ENCODE measurements at regions not wholly inside any gene's neighbourhood (a gene's known extent, or its start where the extent isn't known, plus 50 kb on each side); places are given as distances from the start of the nearest gene placed in this dataset.

DNA sequence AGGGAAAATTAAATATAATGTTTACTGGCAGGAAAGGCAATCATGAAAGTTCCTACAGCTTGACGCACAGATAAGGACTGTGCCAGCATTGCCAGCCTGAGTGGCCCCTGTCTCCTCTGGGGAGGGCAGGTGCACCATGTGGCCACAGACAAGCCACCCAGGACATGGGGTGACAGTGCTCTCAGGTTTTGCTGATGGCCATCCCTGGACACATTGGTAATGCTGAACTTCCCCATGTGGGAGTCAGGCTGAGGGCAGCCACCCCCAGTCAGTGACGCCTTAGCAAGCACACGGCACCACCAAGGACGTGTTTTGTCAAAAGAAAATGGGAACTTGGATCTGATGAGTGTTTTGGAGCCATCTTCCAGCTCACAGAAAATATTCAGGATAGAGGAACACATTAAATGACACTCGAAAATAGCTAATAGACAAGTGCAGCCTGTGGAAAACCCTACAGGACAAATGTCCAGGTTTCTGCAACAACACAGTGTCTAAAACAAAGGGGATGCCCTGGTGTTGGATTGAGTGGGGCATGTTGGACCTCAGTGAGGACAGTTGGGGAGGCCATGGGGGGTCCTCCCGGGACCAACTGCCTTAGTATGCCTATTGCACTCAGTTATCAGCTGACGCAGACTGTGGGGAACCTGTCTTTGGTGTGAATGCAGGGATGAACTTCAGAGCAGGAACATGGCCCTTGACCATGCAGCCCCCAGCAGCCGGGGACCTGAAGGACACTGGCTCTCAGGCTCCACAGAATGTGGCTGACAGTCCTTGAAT is 1450.5 kb downstream of the BRD1 start:
- DNase-seq, result no peak

DNA sequence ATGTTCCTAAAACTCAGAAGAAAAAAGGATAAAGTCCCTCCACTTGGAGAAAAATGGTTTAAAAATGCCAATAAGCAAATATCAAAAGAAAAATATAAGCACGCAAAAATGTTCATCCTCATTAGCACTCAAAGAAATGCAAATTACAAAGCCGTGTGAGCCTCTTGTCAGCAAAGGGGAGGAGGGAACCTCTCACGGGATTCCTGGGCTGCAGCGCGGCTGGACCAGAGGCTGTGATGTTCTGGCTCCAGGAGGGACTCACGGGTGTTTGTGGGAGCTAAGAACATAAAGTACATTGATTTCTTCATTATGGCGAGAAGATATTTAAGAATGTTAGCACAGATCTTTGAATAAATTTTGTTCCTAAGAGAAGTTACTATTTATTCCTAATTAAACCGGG is 1451.2 kb downstream of the BRD1 start:
- no peak for DNase-seq

DNA sequence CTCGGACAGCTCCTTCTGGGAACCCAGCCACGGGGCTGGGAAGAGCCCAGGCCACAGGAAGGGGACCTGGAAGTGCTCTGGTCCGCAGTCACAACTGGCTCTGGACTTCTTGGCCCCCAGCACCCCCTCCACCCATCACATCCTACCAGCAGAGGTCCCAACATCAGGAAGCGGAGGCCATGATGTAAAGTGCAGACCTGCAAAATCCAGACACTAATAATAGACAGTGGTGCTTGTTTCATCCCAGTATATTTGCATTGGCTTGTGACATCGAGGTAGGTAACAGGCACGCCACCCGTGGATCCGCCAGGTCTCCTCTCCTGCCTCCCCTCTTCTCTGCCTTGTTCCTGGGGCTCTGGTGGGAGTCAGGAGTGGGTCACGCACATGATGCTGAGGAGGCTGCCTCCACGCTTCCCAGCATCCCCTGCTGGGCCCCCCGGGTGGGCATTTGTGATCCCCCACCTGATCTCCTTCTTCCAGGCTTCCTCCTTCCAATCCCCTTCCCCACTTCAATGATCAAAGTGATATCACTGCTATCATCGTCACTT is 1454.0 kb downstream of the BRD1 start:
- no peak for DNase-seq

DNA sequence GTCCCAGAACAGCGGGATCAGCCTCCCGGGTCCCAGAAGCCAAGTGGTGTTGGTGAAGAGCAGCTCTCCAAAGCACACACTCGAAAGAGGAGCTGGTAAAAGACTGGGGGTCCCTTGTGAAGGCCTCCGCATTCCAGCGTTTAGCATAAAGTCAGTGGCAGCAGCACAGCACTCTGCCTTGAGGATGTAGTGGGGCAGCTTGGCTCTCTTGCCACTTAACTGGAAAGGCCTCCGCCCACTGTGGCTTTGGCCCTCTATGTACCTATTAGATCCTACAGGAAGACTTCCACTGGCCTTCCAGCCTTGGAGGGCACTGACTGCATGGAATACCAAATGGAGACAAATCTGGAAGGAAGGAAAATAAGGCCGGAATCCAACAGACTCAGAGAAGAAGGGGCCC is 1455.3 kb downstream of the BRD1 start:
- no peak for DNase-seq

DNA sequence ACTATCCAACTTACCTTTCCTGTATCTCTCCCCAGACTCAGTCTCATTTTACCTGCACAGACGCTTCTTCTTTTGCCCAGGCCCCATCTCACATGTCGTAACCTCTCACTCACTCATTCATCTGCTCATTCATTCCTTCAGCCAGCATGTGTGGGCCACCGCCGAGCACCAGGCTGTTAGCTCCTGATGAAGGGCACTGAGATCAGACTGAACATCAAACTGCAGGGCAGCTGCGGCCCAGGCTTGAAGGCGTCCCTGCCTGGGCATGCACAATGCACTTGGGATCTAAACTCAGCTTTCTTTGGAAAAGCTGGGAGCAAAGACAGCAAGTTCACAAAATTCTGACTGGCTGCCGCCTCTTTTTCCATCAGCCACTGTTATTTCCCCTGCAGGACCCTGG is 1456.3 kb downstream of the BRD1 start:
- no peak for DNase-seq

DNA sequence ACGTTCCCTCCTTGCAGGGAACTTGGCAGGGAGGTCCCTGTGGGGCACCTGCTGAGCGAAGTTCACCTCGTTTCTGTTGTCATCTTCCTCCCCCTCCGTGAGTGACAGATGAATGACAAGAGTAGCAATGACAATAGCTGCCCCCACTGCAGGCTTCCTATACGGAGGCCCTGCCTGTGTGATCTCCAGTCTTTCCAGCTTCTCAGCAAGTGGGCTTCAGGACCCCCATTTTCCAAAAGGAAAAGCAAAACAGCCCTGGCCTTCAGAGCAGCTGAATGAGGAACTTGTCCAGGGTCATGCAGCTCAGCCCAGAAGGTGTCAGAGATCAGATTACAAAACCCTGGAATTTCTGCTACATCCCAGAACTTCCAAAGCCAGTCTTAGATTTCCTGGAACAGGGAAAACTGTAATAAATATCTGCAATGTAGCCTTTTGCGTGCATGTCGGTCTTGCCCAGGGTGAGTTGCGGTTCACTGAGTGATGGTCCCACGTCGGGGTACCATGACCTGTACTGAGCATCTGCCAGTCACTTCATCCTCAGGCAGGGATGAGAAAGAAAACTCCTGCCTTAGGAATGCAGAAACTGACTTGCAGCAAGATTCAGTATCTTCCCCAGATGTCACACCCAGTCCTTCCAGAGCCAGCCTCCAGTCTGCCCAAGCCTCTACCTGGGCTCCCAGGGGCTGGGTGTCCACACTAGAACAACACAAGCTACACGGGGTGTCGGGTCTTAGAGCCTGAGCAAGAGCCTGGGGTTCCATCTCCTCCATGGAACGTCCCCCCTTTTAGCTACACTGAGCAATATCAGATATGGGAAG is 1457.0 kb downstream of the BRD1 start:
- DNase-seq, result no peak

DNA sequence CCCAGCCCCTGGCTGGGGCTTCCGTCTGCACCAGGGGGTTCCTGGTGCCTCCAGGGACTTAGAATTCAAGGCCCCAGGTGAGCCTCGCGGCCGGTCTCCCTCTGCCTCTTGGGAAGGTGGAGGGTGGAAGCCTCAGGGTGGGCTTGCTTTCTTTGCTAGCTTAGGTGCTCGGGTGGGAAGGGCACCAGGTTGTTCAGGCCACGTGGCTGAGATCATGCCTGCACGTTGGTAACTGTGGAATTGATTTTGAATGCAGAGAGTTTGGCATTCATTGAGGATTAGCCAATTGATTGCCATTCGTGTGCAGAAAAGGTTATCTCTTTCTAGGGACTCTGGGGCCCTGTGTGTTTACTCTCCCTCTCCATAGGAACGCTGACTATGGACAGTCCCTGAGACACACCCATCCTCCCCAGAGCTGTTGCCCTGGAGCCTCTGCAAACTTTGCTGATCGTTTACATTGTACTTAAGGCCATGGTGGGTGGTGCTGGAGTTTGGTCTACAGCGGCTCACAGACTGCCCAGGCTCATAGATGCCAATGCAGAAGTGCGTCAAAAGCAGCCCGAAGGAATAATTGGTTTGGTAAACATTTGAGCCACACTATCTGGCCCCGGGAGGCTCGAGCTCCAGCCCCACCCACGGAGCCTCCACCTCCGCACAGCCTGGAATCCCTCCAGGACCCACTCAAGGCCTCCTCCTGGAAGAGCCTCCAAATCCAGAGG is 1457.7 kb downstream of the BRD1 start:
- DNase-seq, result no peak

DNA sequence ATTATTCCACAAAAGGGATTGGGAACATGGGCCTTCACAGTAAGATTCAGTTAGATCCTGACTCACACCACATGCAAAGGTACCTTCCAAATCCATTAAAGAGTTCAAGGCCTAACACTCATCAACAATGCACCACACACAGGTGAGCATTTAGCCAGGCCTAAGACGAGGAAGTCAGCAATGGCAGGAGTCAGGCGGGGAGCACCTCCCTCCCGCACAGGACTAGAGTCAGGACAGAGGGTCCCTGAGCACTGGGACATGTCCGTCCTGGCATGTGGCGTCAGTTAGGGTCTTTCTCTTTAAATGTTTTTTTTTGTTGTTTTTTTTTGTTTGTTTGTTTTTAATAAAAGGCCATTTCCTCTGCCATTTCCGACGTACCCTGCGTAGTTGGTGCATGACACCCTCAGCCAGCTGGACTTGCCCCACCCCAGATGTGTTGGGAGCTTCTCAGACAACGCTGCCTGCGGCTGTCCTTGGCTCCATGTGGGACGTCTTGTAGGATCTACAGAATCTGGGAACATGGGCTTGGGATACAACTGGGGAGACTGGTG is 1458.6 kb downstream of the BRD1 start:
- no peak for DNase-seq

DNA sequence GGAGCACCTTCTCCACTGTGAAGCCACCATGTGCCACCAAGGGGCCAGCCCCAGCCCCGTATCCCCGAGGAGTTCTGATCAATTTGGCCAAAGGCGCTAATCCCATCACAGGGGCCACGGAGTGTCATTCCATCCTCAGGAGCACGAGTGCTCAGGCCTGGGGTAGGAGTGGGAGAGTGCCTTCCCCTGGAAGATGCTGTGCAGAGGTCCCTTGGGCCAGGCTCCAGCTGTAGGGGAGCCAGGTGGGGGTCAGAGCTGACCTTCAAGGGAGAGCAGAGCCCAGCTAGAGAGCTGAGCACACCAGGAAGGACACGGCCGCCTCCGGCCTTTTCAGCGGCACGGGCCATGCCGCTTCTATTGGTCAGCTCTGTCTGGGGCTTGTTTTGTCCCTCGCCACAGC is 1459.9 kb downstream of the BRD1 start:
- DNase-seq, result no peak

DNA sequence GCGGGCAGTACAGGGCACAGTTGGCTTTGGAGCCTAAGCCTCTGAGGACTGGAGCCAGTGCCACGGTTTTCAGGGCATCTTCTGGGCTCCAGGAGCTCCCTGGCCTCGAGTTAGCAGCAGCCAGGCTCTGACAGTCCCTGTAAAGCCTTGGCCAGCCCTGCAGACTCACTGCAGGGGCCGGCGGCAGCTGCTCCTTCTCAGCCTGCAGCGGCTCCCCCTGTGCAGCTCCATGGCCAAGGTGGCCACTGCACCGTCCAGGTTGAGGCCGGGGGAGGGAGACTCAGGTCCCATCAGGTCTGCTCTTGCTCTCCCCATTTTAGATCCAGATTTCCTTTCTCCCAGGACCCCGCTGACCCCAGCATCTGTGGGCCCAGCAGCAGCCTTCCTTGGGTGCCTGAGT is 1461.1 kb downstream of the BRD1 start:
- DNase-seq, result no peak

DNA sequence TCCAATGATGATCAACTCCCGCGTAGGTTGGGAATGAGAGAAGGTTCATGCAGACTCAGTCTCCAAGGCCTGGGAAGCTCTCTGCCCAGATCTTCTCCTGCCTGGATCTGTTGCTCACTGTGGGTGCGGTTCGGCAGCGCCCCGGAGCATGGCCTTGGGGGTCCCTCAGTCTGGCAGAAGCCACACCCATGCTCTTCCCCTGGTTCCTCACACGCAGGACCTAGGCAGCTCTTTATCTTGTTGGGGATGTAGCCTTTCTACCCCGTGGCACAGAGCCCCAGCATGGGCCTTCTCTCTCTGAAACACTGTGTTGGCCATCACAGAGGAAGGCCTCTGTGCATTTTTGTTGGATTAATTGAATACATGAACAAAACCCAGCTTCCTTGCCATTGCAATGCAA is 1461.6 kb downstream of the BRD1 start:
- DNase-seq, result no peak

DNA sequence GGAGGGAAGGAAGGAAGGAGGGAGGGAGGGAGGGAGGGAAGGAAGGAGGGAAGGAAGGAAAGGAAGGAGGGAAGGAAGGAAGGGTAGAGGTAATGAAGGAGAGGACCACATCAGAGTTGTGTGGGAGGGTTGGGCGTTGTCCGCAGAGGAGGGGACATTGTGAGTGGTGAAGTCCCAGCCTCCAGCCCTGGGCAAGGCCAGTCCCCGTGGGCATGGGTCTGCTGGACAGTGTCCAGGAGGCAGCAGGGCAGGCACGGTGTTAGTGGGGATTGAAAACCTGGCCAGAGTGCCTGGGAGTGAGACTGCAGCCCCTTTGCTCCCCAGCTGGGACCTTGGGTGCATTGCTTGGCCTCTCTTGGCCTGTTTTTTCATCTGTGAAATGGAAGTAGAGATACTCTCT is 1462.3 kb downstream of the BRD1 start:
- no peak for DNase-seq

DNA sequence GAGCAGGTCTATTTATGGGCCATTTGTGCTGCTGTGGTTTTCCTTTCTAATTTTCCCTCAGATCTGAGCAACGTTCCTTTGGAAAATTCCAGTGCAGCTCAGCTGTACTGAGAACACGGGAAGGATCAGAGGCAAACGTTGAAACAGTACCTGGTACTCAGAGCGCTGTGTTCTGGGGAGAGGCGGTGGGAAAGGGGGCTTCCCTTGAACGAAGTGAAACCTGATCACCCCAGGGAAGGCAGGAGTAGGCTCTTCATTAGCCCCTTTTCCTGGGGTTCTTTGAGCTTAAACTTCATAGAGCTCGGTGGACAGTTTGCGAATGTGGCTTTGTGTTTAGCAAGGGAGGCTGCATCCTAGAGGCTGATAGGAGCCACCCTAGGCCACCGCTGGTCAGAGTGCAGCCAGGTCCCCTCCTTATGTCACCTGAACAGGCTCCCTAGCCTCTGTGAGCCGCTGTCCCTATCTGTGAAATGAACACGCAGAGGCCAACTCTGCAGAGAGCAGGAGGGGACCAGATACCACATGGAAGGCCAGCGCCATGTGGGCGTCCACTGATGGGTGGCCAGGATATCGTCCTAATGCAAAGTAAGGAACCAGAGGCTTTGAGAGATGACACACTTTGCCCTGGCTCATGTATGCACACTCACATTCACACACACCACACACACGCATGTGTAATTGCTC is 1464.8 kb downstream of the BRD1 start:
- no peak for DNase-seq

DNA sequence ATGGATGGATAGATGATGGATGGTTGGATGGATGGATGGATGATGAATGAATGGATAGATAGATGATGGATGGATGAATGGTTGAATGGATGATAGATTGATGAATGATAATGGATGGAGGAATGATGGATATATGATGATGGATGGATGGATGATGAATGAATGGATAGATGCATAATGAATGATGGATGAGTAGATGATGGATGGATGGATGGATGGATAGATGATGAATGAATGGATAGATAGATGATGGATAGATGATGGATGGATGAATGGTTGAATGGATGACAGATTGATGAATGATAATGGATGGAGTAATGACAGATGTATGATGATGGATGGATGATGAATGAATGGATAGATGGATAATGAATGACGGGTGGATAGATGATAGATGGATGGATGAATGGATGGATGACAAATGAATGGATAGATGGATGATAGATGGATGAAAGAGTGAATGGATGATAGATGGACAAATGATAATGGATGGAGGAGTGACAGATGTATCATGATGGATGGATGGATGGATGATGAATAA is 1466.5 kb downstream of the BRD1 start:
- no peak for DNase-seq

DNA sequence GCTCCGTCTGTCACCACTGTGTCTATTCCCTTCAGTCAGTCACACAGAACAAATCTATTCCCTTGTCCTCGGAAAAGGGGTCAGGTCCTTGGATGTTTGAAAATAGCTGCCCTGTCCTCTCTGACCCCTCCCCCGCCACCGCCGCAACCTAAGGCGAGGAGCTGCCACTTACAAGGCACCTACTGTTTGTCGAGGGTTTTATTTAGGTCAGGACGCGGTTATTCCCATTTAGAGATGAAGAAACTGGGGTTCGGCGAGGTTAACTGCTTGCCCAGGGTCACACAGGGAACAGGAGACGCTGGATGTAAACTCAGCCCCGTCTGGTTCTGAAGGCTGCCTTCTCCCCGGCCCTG is 1468.1 kb downstream of the BRD1 start:
- no peak for DNase-seq

DNA sequence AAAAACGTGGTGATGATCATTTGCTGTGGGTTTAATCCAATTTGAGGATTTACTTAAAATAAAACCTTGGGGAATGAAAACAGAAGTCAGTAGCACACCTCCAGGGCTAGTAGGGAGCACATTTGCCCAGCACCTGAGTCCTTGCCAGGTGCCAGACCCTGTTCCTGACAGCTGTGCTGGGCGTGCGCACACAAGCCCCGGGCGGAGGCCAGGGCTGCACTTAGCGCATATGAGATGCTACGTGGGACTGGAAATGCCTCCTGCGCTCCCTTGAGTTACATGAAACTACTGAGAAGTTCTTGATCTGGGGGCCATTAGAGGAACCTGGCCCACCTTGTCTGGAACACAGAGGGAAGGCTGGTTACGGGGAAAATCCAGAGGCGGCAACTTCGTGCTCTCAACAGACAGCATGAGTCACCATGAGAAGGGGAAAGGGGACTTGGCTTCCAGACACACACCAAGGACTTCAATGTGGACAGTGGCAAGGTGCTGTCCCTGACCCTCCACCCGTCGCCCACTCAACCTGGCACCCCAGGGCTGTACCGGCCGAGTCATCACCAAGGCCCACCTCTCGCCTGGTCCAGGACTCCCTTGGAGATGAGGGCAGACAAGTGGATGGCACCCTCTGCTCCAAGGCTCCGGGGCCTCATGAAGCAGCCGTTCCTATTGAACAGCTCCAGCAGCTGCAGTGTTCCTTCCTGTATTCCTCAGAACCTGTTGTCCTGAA is 1468.6 kb downstream of the BRD1 start:
- no peak for DNase-seq

DNA sequence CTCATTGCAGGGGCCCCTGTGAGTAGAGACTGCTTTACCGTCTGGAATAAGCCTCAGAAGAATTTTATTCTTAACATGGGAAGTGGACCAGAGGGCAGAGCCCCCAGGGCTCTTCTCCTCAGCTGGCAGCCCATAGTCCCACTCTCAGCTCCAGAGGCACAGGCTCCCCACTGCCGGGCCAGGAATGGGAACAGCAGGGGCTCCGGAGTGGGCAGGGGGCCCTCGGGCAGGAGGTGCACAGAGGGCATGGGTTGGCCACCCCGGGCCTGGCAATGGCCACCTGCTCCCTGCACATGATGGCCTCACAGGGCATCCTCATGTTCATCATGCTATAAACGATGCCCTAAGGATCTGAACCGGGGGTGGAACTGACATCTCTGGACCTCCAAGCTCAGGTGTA is 1469.7 kb downstream of the BRD1 start:
- no peak for DNase-seq

DNA sequence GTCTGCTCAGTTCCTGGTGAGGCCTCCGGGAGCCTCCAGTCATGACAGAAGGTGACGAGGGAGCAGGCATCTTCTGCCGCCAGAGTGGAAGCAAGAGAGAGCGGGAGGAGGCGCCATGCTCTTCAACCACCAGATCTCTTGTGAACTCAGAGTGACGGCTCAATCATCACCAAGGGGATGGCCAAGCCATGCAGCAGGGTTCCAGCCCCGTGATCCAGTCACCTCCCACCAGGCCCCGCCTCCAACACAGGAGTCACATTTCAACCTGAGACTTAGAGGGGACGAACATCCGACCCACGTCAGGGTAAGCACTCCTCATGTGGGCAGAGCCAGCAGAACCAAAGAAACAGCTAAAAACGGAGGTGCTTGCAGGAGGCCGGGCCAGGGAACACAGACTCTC is 1470.5 kb downstream of the BRD1 start:
- no peak for DNase-seq

DNA sequence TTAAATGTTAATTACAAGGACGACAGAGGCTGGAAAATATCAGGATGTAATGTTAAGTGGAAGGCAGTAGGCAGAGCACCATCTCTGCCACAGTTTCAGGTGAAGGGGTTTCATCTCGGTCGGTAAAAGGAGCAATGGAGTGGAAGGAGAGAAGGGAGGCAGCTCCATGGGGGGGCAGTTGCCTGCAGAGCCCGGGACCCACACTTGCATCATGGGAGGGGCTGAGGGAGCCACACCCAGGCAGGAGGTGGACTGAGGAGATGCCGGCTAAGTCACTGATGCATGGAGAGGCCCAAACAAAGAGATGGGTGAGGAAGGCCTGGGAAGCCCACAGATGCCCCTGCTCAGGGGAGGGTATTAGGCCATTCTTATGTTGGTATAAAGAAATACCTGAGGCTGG is 1470.9 kb downstream of the BRD1 start:
- DNase-seq, result no peak

DNA sequence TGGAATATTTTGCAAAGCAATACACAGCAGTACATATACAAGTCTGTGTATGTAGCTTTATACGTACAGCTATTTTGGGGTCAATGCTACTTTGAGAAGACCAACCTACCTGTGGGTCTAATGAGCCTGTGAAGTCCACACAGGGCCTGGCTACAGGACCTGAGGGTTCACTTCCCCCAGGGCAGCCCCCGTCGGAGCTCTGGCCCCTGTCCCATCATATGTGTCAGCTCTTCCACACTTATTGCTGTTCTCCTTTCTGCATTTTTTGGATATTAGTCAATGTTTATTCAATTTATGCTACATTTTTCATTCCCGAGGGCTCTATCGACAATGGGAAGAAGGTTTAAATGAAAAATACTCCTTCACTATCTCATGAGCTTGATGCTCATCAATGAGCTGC is 1473.6 kb downstream of the BRD1 start:
- DNase-seq, result no peak

DNA sequence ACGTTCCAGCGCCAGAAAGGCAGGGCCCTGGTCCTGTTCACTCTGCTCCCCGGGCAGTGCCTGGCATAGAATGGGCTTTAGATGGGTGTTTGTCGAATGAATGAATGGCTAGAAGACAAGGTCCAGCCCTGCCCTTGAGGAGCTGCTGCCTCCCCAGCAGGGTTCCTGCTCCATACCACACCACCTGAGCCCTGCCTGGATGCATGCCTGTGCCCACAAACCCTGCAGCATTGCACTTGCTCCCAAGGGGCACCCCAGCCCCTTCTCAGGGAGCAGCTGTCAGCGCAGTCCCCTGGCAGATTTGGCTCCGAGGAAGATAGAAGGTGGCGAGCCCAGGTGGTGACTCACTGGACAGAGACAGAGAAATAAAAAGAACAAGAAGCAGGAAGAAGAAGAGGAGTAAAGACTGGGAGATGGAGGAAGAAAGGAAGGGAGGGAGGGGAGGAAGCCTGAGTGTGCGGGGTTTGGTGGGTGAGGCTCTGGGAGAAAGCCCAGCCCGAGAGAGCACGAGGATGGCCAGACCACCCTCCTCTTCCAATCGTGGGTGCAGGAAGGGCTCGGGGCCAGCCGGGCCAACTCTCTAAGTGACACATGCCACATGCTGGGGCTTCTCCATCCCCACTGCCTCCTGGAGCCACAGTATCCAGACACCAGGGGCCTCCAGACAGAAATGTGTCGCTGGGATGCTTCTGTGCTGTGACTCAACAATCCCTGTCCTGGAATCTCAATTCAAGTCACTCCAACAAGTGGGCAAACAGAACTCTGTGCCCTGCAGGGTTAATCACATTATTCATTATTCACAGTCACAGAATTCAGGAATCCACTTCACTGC is 1474.3 kb downstream of the BRD1 start:
- no peak for DNase-seq

Data from NCI-H1417 treated with DMSO at 0.1 percent for 48 hours (cell line).